ENCODE measurements at regions not wholly inside any gene's neighbourhood (a gene's known extent, or its start where the extent isn't known, plus 50 kb on each side); places are given as distances from the start of the nearest gene placed in this dataset.
A peak's percentile ranks its signal among the peaks of the same experiment; 100 is the strongest.

DNA sequence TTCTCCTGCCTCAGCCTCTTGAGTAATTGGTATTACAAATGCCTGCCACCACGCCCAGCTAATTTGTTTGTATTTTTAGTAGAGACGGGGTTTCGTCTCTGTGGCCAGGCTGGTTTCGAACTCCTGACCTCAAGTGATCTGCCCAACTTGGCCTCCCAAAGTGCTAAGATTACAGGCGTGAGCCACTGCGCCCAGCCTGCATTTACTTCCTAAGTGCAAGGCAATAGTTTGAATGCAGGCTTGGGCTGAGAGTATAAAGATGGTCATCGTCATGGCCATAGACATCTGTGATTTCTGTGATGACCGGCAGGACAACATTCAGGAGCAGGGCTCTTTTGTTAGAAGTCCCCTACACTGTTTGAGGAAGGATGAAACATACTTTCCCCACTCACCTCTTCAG, 393.9 kb upstream of the SHH start:
- H3K9me3 ChIP-seq, result no peaks in the 10 kb centered on the region
- intact Hi-C loops (cut with DNase I), result no loop called here
- DNase-seq, result no peak
- TF ChIP-seq, protein P1, sequence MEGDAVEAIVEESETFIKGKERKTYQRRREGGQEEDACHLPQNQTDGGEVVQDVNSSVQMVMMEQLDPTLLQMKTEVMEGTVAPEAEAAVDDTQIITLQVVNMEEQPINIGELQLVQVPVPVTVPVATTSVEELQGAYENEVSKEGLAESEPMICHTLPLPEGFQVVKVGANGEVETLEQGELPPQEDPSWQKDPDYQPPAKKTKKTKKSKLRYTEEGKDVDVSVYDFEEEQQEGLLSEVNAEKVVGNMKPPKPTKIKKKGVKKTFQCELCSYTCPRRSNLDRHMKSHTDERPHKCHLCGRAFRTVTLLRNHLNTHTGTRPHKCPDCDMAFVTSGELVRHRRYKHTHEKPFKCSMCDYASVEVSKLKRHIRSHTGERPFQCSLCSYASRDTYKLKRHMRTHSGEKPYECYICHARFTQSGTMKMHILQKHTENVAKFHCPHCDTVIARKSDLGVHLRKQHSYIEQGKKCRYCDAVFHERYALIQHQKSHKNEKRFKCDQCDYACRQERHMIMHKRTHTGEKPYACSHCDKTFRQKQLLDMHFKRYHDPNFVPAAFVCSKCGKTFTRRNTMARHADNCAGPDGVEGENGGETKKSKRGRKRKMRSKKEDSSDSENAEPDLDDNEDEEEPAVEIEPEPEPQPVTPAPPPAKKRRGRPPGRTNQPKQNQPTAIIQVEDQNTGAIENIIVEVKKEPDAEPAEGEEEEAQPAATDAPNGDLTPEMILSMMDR (IDR thresholded peaks at IDR 0.05), result no peak
- no peaks in the 10 kb centered on the region for H3K27me3 ChIP-seq
- ATAC-seq, result no peak
- no peak overlapping the region for H3K4me3 ChIP-seq
- no peaks in the 10 kb centered on the region for H3K4me1 ChIP-seq
- H3K27ac ChIP-seq, result no peak overlapping the region
- H3K36me3 ChIP-seq, result no peaks in the 10 kb centered on the region

DNA sequence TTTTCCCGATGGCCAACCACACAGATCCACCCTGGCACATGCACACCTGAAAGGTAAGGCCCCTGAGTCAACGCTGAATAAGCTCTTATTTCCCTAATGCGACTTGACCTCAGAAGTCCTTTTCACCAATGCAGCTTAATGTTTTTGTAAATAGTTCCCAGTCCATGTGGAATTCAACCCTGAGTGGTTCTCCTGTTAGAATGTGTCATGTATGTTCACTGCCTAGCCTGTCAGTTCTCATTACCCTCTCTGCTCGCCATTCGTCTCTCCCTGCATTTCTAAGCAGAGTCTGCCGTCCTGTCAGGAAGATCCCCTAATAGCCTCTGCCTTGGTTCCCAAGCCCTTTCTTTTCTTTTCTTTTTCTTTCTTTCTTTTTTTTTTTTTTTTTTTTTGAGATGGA, 392.6 kb upstream of the SHH start:
- Histone ChIP-seq H3K36me3 (no peaks in the 10 kb centered on the region), H3K4me1 (no peaks in the 10 kb centered on the region), H3K27me3 (no peaks in the 10 kb centered on the region), H3K27ac (no peak overlapping the region), H3K4me3 (no peak overlapping the region), H3K9me3 (no peaks in the 10 kb centered on the region)
- no peak for DNase-seq
- intact Hi-C loops (cut with DNase I), result no loop called here
- TF ChIP-seq, protein P1 (IDR thresholded peaks at IDR 0.05), result no peak
- no peak for ATAC-seq

DNA sequence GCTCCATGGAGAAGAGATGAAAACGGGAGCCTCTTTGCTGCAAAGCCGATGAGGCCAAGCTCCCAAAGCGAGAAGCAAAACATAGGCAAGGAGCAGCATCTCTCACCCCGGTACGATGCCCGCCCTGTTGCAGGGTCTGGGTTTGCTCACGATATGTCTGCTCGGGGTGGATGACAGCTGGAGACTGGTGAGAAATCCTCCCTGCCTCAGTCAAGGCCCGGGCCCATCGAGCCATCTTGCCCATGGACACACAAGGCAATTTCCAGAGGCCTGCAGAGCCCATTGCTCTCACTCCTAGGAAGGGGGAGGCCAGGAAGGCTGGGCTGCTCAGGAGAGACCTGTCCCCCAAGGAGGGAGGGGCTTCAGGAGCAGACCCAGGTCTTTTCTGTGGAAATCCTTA, 391.7 kb upstream of the SHH start:
- ATAC-seq, result no peak
- Histone ChIP-seq H3K9me3 (no peaks in the 10 kb centered on the region), H3K36me3 (no peaks in the 10 kb centered on the region), H3K4me1 (no peaks in the 10 kb centered on the region), H3K27ac (no peak overlapping the region), H3K27me3 (no peaks in the 10 kb centered on the region), H3K4me3 (no peak overlapping the region)
- TF ChIP-seq, protein P1 (IDR thresholded peaks at IDR 0.05), result no peak
- DNase-seq, result peak in 1 of 4 donors; percentile 53
- intact Hi-C loops (cut with DNase I), result no loop called here

DNA sequence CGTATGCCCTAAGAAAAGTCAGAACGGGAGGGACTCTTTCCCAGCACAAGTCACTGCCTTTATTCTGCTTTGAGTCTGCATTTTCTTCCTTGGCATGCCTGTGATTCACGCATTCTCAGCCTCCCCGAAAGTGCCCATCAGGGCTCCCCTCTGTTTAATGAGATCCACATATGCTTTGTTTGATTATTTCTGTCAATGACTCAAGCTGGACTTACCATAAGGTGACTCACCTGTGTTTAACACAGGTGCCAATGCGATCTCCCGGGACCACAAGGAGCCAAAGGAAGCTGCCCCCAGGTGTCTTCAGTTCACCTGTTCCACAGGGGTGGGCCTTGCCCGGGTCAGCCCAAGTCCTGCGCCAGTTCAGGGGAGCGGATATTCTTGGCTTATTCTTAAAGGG, 386.0 kb upstream of the SHH start:
- intact Hi-C loops (cut with DNase I), result no loop called here
- peaks cover 0 to 5% of the 10 kb centered on the region in 2 donors for H3K27me3 ChIP-seq
- no peaks in the 10 kb centered on the region for H3K9me3 ChIP-seq
- H3K27ac ChIP-seq, result no peak overlapping the region
- H3K36me3 ChIP-seq, result no peaks in the 10 kb centered on the region
- no peaks in the 10 kb centered on the region for H3K4me1 ChIP-seq
- DNase-seq (no peak), ATAC-seq (no peak)
- TF ChIP-seq, protein P1 (IDR thresholded peaks at IDR 0.05), result no peak
- H3K4me3 ChIP-seq, result no peak overlapping the region

DNA sequence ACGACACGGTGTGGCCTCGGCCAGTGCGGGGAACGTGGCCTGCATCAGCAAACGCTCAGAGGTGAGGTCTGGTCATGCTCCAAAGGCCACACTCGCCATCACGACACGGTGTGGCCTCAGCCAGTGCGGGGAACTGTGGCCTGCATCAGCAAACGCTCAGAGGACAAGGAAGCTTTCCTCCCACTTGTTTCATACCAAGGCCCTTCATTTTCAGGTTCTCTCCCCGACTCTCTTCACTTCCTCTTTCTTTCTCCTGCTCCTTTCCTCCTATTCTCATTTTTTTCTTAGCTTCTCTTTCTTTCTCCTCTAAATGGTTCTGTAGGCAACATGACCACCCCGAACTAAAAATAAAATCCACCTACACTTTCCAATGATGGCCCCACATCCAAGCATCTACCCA, 384.4 kb upstream of the SHH start:
- no peaks in the 10 kb centered on the region for H3K36me3 ChIP-seq
- peaks cover 0 to 5% of the 10 kb centered on the region in 2 donors for H3K27me3 ChIP-seq
- ATAC-seq, result no peak
- H3K4me3 ChIP-seq, result no peak overlapping the region
- intact Hi-C loops (cut with DNase I), result no loop called here
- H3K27ac ChIP-seq, result no peak overlapping the region
- TF ChIP-seq, protein P1 (IDR thresholded peaks at IDR 0.05), result no peak
- no peaks in the 10 kb centered on the region for H3K4me1 ChIP-seq
- no peak for DNase-seq
- H3K9me3 ChIP-seq, result no peaks in the 10 kb centered on the region

All from left lung (tissue), 4 donors.